ENCODE measurements at regions not wholly inside any gene's neighbourhood (a gene's known extent, or its start where the extent isn't known, plus 50 kb on each side); places are given as distances from the start of the nearest gene placed in this dataset.

DNA sequence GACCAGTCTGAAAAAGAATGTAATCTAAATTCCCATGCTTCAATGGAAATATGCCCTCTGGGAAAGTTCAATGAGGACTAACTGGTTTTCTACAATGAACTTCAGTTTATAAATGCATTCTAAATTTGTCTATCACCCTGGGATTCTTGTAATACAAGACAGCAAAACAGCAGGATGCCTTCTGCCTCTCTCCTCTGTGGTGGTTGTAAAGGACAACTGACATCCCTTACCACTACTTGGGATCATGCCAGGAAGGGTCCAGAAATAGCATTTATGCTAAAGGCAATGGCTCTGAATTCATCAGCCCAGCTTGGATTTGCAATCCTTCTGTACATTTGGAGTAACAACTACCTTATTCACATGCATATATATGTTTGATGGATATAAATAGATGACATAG lies 97.3 kb upstream of the ADAMTS16 start:
- no peak for DNase-seq

DNA sequence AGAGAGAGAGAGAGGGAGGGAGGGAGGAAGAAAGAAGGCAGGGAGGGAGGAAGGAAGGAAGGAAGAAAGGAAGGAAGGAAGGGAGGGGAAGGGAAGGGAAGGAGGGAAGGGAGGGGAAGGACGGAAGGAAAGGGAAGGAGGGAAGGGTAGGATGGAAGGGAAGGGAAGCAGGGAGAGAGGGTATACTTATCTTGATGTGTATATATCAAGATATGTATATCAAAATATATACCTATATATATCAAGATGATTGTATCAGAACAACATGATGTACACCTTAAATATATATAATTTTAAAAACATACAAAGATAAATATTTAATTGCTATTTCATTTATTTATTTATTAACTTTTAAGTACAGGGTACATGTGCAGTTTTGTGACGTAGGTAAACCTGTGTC lies 96.8 kb upstream of the ADAMTS16 start:
- DNase-seq: no peak

DNA sequence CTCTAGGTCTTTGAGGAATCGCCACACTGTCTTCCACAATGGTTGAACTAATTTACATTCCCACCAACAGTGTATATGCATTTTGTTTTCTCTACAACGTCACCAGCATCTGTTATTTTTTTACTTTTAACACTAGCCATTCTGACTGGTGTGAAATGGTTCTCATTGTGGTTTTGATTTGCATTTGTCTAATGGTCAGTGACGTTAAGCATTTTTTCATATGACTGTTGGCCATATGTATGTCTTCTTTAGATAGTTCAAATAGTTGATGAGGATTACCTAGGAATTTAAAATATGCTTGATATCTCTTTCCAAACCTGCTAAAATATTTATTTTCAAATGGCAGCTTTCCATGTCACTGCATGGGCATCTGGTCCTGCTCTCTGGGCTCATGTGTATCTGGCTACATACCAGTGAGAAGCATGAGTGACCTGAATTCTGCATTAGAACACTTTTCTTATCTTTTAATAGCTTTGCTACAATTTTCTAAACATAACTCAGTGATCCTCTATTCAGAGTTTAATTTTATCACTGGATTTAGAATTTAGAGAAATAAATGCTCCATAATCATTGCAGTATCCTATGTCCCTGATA lies 95.8 kb upstream of the ADAMTS16 start:
- no peak for DNase-seq

DNA sequence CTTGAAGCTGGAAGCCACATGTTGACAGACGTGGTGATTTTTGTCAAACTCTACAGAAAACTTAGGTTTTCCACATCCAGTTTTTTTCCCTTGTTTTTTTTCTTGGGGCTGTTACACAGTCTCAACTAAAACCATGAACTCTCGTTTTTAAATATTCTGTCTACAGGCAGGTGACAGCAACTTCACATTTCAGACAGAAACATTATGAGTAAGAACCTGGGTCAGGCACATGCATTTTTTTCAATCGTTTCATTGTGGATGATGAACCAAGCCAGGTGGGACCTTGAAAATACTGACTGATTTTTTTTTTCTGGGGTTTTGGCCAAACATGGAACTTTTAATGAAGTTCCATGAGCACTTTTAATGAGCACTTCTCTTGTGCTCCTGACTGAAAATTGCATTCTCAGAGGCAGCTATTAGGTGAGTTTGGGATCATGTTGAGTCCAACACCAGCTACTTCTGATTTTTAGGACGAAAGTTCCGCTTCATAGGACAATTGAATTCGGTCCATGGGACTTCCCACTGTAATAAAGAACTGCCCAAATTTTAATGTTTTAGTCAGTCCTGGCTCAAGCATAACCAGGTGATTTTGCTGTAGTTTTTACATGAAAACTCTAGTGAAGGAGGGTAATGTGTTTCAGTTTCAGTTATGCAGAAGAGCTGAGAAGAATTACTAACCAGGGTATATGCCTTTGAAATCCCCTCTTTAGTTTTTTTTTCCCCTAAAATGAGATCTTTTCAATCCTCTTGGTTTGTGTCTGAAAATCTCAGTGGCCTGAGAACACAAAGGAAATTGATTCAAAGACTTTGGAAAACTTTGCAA lies 93.2 kb upstream of the ADAMTS16 start:
- no peak for DNase-seq

DNA sequence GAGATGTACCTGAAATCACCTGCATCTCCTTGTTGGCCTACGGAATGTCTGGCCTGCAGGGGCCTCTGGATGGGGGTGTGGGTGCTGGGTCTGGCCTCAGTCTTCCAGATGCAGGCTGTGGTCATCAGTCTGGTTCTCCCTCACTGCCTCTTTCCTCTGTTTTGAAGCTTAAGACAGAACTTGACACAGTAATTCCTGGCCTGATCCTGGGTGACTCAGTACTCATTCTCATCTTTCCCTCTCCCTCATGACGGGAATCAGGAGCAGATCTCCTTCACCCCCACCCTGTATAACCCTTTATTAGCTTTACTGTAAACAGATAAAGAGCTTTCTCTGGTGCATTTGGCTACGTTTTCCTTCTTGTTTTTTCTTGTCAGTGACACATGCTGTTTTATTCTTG lies 89.3 kb upstream of the ADAMTS16 start:
- DNase-seq: no peak

DNA sequence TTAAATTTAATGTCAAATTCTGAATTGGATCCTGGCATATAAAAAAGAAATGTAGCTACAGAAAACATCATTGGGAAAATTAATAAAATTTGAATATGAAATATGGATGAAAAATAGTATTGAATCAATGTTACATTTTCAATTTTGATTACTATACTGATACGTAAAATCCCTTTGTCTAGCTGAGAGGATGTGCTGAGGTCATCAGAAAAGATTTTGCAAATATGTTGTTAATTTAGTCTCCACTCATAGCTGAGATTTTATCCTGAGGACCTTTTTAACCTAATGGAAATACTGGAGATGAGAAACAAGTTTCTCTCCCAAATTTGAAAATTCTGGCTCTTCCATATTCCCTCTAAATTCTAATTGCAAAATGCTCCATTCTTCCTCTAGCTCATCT lies 84.4 kb upstream of the ADAMTS16 start:
- no peak for DNase-seq

DNA sequence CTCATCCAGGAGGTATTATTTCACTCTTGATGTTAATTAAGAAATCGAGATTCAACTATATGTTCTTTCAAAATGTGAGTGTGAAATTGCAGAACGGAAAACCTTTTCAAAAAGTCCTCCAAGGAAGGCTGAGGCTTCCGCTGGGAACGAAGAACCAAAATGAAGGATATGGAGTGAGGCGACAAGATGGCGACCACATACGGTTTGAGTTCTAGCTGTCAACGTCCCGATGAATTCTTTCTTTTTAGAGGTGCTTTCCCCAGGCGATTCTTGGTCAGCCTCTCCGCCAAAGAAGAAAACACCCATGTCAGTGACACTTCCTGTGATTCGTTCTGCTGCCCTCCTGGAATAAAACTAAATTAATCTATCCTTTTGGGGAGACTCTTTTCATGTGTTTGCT lies 78.3 kb upstream of the ADAMTS16 start:
- DNase-seq: no peak

DNA sequence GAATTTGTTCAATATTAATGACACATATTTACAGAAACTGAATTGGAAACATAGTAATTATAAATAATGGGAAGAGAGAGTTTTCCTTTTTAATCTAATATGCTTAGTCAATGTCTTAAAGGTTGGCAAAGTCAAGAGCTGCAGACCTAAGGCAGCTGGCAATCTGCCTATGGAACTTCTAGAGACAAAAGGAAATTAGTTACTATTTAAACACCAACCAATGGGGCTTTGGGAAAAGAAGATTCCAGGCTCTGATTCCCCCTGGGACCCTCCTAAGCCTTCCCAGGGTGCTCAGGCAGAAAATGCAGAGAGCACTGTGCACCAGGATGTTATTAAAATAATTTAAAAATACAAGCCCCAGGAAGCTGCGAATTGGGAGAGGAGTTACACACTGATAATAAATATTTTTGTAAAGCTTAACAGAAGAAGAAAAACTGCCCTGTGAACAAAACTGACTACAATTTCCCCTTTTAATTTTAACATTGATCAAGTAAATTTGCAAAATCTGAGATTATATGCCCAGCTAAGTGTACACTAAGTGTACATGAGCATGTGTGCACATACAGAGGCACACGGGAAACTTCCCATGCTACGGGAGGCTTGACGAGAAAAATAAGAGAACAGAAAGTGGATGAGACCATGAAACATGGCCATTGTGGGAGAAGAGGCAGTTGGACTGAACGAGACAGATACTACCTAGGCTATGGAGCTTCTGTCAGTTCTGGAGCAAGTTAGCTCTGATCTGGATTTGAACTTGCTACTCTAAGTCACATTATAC lies 77.4 kb upstream of the ADAMTS16 start:
- DNase-seq: no peak

DNA sequence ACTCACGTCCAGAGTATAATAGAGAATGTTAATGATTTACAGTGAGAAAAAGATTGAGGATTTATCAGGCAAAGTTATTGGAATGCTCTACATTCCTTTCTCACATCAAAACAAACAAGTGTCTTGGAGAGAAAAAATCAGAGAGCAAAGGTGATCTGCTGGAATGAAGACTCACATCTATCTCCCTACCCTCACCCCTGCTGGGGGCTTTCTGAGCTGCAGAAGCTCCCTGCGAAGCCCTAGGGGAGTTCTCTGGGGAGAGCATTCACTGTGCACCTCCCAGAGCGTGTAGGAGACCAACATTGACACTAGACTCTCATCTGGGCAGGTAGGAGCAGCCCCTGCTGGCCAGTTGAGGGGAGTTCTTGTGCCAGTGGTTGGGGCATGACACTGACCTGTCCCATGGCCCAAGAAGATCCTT lies 76.6 kb upstream of the ADAMTS16 start:
- DNase-seq: no peak

DNA sequence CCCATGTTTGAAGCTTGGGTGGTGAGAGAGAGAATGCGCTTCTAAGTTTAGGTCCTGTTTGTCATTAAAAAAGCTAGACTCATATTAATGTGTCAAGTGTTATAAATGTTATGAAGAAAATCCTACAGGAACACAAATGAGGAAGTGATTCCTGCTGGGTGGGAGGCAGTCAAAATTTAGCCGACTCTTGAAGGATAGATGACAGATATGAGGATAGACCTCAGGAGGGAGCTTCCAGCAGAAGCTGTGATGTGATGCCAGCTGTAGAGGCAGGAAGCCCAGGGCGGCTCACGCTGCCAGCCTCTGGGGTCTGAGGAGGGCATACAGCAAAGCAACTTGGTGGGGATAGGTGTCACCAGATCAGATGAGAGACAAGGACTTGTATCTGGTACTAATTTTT lies 74.7 kb upstream of the ADAMTS16 start:
- no peak for DNase-seq

DNA sequence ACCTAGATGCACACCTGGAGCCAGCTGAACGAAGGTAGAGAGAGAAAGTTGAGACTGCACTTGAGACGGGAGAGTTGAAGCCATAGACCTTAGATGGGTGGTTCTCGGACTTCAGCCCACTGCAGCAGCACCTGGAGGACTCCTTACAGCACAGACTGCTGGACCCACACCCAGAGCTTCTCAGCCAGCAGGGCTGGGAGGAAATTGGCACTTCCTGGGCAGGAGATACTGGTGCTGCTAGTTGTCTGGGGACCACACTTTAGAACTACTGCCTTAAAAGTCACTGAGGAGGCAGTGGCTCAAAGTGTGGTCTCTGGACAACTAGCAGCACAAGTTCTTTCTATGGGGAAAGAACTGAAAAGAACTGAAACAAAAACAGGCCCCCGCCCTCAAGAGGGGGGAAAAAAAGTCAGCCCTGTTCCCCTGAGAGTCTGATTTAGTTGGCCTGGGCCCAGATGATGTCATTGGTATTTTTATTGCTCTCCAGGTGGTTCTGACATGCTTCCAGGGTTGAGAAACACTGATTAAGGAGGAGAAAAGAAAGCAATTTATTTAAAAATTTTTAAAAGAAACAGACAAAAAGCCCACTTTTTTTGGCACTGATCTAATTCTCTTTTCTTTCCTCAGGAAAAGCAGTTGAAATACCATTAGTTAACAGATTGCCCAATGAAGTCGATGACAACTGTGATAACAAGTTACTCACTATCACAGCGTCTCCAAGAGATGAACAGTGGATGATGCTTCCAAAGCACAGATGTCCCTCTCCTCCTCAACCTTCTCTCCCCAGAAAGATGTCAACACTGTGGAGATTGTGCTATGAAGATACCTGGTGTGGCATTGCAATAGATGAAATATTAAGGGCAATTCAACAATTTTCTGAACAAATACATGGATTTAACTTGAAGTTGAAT lies 73.6 kb upstream of the ADAMTS16 start:
- no peak for DNase-seq

DNA sequence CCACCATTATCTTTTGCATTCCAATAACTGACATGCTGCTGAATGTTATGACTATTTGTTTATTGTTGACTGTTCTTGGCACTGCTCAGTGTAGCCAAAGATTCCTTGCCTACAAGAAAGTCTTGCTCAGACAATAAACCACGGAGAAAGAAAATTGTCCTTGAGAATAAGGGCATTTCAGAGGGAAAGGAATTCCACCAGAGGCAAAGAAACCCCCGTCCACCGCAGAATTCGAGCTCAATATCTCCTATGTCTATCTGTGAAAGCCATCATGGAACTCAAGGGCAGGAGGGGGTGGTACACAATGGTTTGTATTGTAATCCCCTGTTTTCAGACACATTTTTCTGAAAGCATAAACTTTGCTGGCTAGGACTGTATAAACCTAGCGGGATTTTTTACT lies 70.3 kb upstream of the ADAMTS16 start:
- DNase-seq: no peak

DNA sequence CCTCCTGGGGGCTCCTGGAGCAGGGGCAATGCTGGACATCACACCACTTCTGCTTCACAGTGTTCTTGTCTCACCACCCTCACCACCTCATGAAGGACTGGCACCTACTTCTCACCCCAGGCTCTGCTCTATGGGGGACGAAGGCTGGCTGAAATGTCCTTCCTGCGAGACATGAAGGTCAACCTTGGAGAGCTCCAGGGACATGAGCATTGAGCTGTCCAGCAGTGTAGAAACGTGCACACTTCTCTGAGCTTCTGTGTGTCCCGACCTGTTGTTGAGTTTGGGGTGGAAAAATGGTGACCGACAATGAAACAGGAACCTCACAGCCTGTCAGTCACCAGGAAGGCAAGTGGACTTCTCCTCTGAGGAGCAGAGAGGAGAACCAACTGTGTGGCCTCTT lies 68.6 kb upstream of the ADAMTS16 start:
- no peak for DNase-seq

DNA sequence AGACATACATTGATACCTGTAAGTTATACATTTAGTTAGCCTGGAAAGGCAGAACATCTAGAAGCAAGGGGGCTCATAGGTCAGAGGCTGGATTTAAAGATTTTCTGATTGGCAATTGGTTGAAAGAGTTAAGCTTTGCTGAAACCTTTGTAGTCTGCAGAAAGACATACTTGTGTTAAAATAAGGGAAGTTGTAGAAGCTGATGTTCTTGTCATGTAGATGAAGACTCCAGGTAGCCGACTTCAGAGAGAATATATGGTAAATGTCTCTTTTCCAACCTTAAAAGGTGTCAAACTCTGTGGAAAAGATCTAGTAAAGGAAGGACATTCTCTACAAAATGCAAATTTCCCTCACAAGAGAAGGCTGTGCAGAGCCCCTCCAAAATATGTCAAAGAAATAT lies 62.9 kb upstream of the ADAMTS16 start:
- no peak for DNase-seq

DNA sequence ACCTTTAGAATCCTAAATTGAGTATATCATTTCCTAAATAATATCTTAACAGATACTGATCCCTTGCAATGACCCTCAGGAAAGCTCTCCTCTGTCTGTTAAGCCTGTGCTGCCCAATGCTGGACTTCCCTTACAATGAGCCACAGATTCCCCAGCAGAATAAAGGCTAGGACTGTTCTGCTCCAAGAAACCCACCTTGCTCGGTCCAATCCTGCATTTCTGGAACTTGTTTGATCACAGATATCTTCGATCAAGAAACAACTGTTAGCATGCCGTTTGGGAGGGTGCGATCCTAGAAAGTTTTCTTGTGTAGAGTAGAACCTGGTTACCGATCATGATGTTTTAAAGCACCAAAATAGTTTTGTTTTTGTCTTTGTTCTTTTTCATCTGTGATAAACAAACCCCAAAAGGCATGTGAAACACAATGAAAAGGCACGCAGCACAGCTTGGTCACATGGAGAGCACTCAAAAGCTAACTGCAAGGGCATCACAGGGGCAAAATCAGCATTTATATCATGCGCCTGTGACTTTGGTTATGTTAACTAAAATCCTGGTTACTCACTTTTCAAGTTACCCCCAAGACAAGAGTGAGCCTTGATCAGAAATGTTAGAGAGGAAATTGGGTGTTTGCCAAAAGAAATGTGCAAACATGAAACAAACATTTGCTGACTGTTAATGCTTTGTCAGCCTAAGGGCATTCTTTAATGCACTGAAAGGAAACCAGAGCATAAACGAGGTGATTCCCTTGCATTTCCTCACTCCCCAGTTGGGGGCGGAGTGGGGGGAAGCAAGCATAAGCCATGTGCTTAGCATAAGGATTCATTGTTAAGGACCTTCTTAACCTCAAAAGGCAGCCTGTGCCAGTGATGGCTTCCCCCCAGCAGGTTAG lies 61.9 kb upstream of the ADAMTS16 start:
- DNase-seq: no peak

DNA sequence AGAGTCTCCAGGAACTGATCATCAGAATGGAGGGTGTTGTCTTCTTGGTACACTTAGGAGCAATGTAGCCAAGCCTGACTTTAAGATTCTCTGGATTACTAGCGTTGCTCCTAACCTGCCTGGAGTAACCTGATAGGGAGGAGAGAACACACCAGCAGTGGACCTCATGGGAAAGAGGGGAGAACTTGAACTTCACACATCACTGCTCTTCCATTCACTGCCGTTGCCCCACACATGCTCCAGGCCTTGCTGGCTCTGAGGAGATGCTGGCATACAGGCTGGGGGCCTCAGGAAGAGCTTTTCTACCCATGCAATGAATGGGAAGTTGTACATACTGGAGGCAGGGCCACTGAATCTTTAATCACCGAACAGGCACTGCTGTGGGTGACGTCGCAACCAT lies 60.3 kb upstream of the ADAMTS16 start:
- DNase-seq: no peak

DNA sequence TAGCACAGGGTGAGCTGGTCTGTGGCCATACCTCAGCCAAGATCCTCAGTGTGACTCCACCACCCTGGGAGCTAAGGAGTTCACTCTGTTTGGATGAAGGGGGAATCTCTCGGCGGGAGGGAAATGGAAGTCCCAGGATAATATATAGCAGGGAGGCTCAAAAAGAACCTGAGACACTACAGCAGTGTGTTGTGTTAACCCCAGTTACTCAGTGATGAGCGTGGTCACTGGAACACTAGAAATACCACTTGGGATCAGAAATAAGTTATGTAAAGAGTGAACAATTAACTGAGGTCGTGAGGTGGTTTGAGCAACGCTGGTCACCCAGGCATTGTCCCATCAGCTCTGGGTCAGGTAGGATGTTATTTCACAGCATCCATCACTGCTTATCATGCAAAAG lies 59.3 kb upstream of the ADAMTS16 start:
- DNase-seq: no peak

DNA sequence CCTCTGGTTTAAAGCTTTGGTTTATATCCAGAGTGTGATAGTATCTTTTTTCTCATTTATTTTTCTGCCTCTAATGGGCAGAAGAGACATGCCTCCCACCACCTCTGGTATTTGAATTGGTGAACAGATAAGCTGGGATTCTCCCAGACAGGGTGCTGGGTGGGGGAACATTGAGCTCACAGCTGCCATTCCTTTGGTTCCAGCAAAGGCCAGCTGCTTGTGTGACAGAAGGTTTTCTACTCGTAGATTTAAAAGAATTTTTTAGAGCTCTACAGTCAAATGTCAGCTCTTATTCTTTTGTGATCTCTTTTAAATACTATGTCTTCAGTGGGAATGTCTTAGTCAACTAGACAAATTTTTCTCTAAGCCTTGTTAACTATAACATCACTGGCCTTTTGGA lies 54.7 kb upstream of the ADAMTS16 start:
- no peak for DNase-seq

DNA sequence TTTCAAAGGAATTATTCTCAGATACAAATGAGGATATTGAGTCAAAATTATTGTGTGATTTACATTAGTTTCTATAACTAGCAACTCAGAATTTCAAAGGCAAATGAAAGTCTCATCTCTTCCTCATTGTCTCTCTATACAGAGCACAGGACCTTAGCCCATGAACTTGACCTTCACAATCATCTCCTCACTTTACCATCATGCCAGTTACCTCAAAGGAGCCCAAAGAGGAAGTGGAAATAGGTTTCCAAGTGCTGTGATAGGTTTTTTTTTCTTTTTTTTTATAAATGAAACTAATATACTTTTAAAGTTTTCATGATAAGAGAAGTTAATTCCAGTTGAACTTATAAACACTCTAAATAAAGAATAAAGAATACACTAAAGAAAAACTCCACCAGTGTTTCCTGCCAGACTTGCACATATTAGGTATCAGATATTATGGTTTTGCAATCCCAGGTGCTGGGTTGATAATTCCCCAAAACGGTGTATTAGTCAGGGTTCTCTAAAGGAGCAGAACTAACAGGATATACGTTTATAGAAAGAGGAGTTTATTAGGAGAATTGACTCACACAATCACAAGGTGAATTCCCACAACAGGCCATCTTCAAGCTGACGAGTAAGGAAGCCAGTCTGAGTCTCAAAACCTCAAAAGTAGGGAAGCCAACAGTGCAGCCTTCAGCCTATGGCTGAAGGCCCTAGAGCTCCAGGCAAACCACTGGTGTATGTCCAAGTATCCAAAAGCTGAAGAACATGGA lies 50.1 kb upstream of the ADAMTS16 start:
- DNase-seq: no peak
